AG09309 (cell line): ENCODE measurements at regions not wholly inside any gene's neighbourhood (a gene's known extent, or its start where the extent isn't known, plus 50 kb on each side); places are given as distances from the start of the nearest gene placed in this dataset.
"Not testable (repeated sequence)": the region's sequence is repeated elsewhere in the genome, so short reads cannot be mapped to it uniquely, and the experiment has no call there.

Experiments used
- DNase-seq: peaks from one replicate; pipeline ENCODE4 v3.0.0-alpha.2; 2010; ENCODE audit warnings: low read depth
- H3K4me3 ChIP-seq: 2 replicates; pipeline ENCODE4 v1.5.1; 2011; ENCODE audit warnings: mild to moderate bottlenecking, low read depth, low read length, moderate library complexity; ENCODE audit not compliant: control insufficient read depth
- TF ChIP-seq, protein P1 (sequence below): IDR thresholded peaks from 2 replicates; pipeline ENCODE4 v1.5.1; 2011; ENCODE audit warnings: mild to moderate bottlenecking, low read depth, low read length, inconsistent platforms; ENCODE audit not compliant: insufficient read depth, control insufficient read depth; ENCODE audit errors: missing control alignments

DNA sequence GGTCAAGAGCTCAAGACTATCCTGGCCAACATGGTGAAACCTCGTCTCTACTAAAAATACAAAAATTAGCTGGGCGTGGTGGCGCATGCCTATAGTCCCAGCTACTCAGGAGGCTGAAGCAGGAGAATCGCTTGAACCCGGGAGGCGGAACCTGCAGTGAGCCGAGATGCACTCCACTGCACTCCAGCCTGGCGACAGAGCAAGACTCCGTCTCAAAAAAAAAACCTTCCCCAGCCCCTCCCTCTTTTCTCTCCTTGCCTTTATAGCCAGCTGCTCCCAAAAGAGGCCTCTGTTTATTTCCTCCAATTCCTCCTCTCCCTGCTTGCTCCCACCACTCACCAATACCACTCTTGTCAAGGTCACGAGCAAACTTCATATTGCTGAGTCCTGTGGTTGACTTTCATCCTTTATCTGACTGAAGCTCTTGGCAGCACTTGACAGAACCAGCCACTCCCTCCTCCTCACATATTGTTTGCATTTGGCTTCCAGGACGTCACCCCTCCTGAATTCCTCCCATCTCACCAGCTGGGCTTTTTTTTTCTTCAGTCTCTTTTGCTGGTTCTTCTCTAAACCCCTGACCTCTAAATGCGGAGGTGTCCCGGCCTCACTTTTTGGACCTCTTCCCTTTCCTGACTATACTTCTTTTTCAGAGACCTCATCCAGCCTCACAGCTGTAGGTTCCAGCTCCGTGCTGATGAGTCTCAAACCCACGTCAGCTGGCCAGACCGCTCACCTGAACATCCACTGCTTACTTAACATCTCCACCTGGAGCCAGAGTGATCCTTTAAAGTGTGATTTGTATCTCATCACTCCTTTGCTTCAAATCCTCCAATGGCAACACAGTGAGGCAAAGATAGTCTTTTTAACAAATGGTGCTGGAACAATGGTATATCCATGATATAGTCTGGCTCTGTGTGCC is 84.6 kb upstream of the CAB39 start:
- H3K4me3 ChIP-seq, result no peak overlapping the region
- no peak for DNase-seq
- TF ChIP-seq, protein P1, sequence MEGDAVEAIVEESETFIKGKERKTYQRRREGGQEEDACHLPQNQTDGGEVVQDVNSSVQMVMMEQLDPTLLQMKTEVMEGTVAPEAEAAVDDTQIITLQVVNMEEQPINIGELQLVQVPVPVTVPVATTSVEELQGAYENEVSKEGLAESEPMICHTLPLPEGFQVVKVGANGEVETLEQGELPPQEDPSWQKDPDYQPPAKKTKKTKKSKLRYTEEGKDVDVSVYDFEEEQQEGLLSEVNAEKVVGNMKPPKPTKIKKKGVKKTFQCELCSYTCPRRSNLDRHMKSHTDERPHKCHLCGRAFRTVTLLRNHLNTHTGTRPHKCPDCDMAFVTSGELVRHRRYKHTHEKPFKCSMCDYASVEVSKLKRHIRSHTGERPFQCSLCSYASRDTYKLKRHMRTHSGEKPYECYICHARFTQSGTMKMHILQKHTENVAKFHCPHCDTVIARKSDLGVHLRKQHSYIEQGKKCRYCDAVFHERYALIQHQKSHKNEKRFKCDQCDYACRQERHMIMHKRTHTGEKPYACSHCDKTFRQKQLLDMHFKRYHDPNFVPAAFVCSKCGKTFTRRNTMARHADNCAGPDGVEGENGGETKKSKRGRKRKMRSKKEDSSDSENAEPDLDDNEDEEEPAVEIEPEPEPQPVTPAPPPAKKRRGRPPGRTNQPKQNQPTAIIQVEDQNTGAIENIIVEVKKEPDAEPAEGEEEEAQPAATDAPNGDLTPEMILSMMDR, result no peak

DNA sequence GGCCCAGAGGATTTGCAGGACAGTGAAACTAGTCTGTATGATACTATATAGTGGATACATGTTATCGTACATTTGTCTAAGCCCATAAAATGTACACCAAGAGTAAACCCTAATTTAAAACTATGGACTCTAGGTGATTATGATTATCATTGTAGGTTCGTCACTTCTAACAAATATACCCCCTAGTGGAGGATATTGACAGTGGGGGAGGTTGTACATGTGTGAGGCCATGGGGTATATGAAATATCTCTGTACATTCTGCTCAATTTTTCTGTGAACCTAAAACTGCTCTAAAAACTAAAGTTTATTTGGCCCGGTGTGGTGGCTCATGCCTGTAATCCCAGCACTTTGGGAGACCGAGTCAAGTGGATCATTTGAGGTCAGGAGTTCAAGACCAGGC is 81.2 kb upstream of the CAB39 start:
- TF ChIP-seq, protein P1, result no peak
- no peak overlapping the region for H3K4me3 ChIP-seq
- DNase-seq, result no peak

DNA sequence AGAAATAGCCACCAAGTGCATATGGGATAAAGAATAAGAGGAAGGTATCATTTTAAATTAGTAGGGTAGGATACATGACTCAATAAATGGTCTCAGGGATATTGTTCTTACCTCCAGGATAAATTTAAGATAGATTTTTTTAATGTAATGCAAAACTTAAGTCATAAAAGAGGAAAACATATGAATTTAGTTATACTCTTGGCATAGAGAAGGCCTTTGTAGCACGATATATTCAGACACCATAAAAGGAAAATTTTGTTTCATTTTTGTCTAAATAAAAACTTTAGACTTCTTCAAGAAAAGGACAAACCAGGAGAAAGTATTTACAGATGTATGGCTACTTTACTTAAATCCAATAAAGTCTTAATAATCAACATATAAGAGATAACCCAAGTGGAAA is 78.5 kb upstream of the CAB39 start:
- no peak for DNase-seq
- TF ChIP-seq, protein P1, result no peak
- no peak overlapping the region for H3K4me3 ChIP-seq

DNA sequence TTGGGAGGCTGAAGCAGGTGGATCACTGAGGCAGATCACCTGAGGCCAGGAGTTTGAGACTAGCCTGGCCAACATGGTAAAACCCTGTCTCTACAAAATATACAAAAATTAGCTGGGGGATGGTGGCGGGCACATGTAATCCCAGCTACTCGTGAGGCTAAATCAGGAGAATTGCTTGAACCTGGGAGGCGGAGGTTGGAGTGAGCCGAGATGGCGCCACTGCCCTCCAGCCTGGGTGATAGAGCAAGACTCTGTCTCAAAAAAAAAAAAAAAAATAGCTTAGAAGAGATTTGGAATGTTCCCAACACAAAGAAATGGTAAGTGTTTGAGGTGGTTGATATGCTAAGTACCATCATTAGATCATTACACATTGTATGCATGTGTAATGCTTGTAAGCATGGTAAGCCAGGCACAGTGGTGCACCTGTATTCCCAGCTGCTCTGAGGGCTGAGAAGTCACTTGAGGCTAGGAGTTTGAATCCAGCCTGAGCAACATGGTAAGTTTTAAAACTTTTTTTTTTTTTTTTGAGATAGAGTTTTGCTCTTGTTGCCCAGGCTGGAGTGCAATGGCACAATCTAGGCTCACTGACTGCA is 77.8 kb upstream of the CAB39 start:
- not testable (repeated sequence) for H3K4me3 ChIP-seq, DNase-seq

DNA sequence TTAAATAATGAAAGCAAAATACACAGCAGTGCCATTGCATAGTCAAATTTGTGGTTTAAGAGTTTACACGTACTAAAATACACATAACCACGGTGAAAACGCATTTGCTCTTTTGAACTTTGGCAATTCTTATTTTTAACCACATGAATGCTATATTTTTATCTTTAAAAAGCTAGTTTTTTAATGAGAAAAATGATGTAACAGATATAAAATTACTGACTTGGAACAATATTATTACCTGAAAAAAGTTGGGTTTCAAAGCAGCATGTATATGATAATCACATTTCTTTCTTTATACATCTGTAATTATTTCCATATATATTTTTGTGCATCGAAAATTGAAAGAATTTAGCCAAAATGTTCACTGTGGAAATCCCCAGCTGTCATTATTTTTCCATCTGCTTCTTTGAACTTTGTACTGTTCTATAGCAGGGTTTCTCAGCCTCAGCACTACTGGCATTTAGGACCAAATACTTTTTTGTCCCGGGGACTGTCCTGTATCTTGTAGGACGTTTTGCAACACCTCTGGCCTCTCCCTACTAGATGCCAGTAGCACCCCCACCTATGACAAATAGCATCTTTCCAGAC is 75.9 kb upstream of the CAB39 start:
- TF ChIP-seq, protein P1, result no peak
- no peak for DNase-seq
- H3K4me3 ChIP-seq, result no peak overlapping the region

DNA sequence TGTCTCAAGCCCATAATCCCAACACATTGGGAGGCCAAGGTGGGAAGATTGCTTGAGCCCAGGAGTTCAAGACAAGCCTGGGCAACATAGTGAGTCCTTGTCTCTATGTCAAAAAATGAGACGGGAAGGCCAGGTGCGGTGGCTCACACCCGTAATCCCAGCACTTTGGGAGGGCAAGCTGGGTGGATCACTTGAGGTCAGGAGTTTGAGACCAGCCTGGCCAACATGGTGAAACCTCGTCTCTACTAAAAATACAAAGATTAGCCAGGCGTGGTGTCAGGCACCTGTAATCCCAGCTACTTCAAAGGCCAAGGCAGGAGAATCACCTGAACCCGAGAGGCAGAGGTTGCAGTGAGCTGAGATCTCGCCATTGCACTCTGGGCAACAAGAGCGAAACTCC is 75.2 kb upstream of the CAB39 start:
- DNase-seq, H3K4me3 ChIP-seq: not testable (repeated sequence)

DNA sequence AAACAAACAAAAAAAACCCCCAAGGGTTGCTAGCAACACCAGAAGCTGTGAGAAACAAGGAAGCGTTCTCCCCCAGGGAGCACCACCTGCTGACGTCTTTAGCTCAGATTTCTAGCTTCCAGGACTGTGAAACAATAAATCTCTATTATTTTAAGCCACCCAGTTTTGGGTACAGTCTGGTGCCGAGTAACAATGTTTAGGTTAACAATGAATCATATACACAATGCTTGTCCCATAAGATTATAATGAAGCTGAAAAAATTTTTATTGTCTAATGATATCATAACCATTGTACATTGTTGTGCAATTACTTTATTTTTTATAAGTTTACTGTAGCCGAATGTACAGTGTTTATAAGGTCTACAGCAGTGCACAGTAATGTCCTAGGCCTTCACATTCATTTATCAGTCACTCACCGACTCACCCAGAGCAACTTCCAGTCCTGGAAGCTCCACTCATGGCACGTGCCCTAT is 72.1 kb upstream of the CAB39 start:
- peak; percentile 54 for DNase-seq
- H3K4me3 ChIP-seq, result no peak overlapping the region
- TF ChIP-seq, protein P1, result no peak
